Loucy (cell line): ENCODE measurements at regions not wholly inside any gene's neighbourhood (a gene's known extent, or its start where the extent isn't known, plus 50 kb on each side); places are given as distances from the start of the nearest gene placed in this dataset.

Experiments used
- H2AFZ ChIP-seq: fragments of 200-600 bp; sonication (generic); 2 replicates; pipeline ENCODE4 v1.6.0; 2016; ENCODE audit warnings: antibody characterized with exemption, mild to moderate bottlenecking, low read length, moderate library complexity
- H3F3A ChIP-seq: fragments of 200-600 bp; 2 replicates; pipeline ENCODE4 v1.6.0; 2016; ENCODE audit warnings: antibody characterized with exemption, low read depth, mild to moderate bottlenecking
- H3K27me3 ChIP-seq: fragments of 200-600 bp; sonication (generic); 2 replicates; pipeline ENCODE4 v1.6.1; 2014; ENCODE audit warnings: low read length, mild to moderate bottlenecking; ENCODE audit not compliant: insufficient read depth, poor library complexity, severe bottlenecking
- H3K36me3 ChIP-seq: fragments of 200-600 bp; sonication (generic); 2 replicates; pipeline ENCODE4 v1.6.1; 2016; ENCODE audit warnings: low read length; ENCODE audit not compliant: insufficient read depth
- H3K4me1 ChIP-seq: fragments of 200-600 bp; sonication (generic); 2 replicates; pipeline ENCODE4 v1.5.1; 2014; ENCODE audit warnings: low read length, mild to moderate bottlenecking; ENCODE audit not compliant: insufficient read depth, poor library complexity, severe bottlenecking
- H3K4me2 ChIP-seq: fragments of 200-600 bp; sonication (generic); 2 replicates; pipeline ENCODE4 v1.6.0; 2014; ENCODE audit warnings: antibody characterized with exemption, low read length, low read depth, mild to moderate bottlenecking; ENCODE audit not compliant: poor library complexity, severe bottlenecking
- H3K4me3 ChIP-seq: fragments of 200-600 bp; sonication (generic); 2 replicates; pipeline ENCODE4 v1.5.1; 2014; ENCODE audit warnings: low read length, mild to moderate bottlenecking, mixed read lengths; ENCODE audit not compliant: poor library complexity, severe bottlenecking
- H3K79me2 ChIP-seq: fragments of 200-600 bp; sonication (generic); 2 replicates; pipeline ENCODE4 v1.6.1; 2014; ENCODE audit warnings: low read length; ENCODE audit not compliant: insufficient read depth
- H3K9ac ChIP-seq: fragments of 200-600 bp; sonication (generic); 2 replicates; pipeline ENCODE4 v1.6.0; 2014; ENCODE audit warnings: mild to moderate bottlenecking, low read depth, low read length, moderate library complexity; ENCODE audit not compliant: poor library complexity, severe bottlenecking
- H3K9me2 ChIP-seq: fragments of 200-600 bp; sonication (generic); replicated peaks from 2 replicates; pipeline ENCODE4 v1.6.1; 2016; ENCODE audit warnings: low read depth, low read length, mixed read lengths
- H3K9me3 ChIP-seq: fragments of 200-600 bp; sonication (generic); 2 replicates; pipeline ENCODE4 v1.6.1; 2014; ENCODE audit warnings: mild to moderate bottlenecking, antibody characterized with exemption, low read length, low read depth; ENCODE audit not compliant: insufficient read depth
- H4K20me1 ChIP-seq: fragments of 200-600 bp; sonication (generic); 2 replicates; pipeline ENCODE4 v1.6.0; 2014; ENCODE audit warnings: antibody characterized with exemption, low read length, mild to moderate bottlenecking; ENCODE audit not compliant: insufficient read depth, poor library complexity, severe bottlenecking
- CTCF ChIP-seq: fragments of 200-600 bp; sonication (generic); conservative IDR thresholded peaks from 2 replicates; pipeline ENCODE4 v1.5.1; 2014; ENCODE audit warnings: mild to moderate bottlenecking, antibody characterized with exemption, low read length
- EZH2phosphoT487 ChIP-seq: fragments of 200-600 bp; IDR thresholded peaks from 2 replicates; pipeline ENCODE4 v1.6.1; 2018; ENCODE audit warnings: antibody characterized with exemption, mild to moderate bottlenecking, moderate library complexity, borderline replicate concordance

GRCh38 chr22:35480627-35481550 lies 59.7 kb upstream of the RASD2 start:
- no peak overlapping the region for H2AFZ ChIP-seq
- no peaks in the 10 kb centered on the region for H3K9me2 ChIP-seq
- no peak overlapping the region for H3K9ac ChIP-seq
- H3K27me3 ChIP-seq = no peaks in the 10 kb centered on the region
- H3K79me2 ChIP-seq = no peaks in the 10 kb centered on the region
- H4K20me1 ChIP-seq = no peaks in the 10 kb centered on the region
- H3K4me3 ChIP-seq = no peak overlapping the region
- H3K4me2 ChIP-seq = no peak overlapping the region
- no peaks in the 10 kb centered on the region for H3K9me3 ChIP-seq
- TF ChIP-seq EZH2phosphoT487 (no peak), CTCF (no peak)
- no peaks in the 10 kb centered on the region for H3F3A ChIP-seq
- H3K36me3 ChIP-seq = no peaks in the 10 kb centered on the region
- peaks cover 10% of the 10 kb centered on the region for H3K4me1 ChIP-seq

- Histone ChIP-seq H3K9ac (no peak overlapping the region), H3K4me2 (no peak overlapping the region), H2AFZ (no peak overlapping the region), H3K36me3 (no peaks in the 10 kb centered on the region), H4K20me1 (no peaks in the 10 kb centered on the region), H3K4me1 (peaks cover 10% of the 10 kb centered on the region), H3K4me3 (no peak overlapping the region), H3K27me3 (no peaks in the 10 kb centered on the region), H3K79me2 (no peaks in the 10 kb centered on the region), H3K9me2 (no peaks in the 10 kb centered on the region), H3F3A (no peaks in the 10 kb centered on the region), H3K9me3 (no peaks in the 10 kb centered on the region)
- no peak for TF ChIP-seq CTCF
- TF ChIP-seq EZH2phosphoT487 = no peak
Observed at GRCh38 chr22:35482311-35482710, 58.3 kb upstream of the RASD2 start.

GRCh38 chr22:35482974-35483373 lies 57.7 kb upstream of the RASD2 start:
- H4K20me1 ChIP-seq = no peaks in the 10 kb centered on the region
- no peak overlapping the region for H3K4me3 ChIP-seq
- H2AFZ ChIP-seq = no peak overlapping the region
- no peaks in the 10 kb centered on the region for H3K27me3 ChIP-seq
- no peaks in the 10 kb centered on the region for H3K79me2 ChIP-seq
- H3K9ac ChIP-seq = no peak overlapping the region
- no peaks in the 10 kb centered on the region for H3F3A ChIP-seq
- H3K4me2 ChIP-seq = no peak overlapping the region
- H3K9me3 ChIP-seq = no peaks in the 10 kb centered on the region
- no peaks in the 10 kb centered on the region for H3K36me3 ChIP-seq
- H3K4me1 ChIP-seq = peaks cover 7% of the 10 kb centered on the region
- TF ChIP-seq CTCF = no peak
- H3K9me2 ChIP-seq = no peaks in the 10 kb centered on the region
